ENCODE measurements at regions not wholly inside any gene's neighbourhood (a gene's known extent, or its start where the extent isn't known, plus 50 kb on each side); places are given as distances from the start of the nearest gene placed in this dataset.
A peak's percentile ranks its signal among the peaks of the same experiment; 100 is the strongest.
"Not testable (repeated sequence)": the region's sequence is repeated elsewhere in the genome, so short reads cannot be mapped to it uniquely, and the experiment has no call there.

- no peak for DNase-seq
These were observed 255.5 kb downstream of the SYT10 start for GRCh38 chr12:33184161-33184560.

GRCh38 chr12:33182485-33182884 lies 257.1 kb downstream of the SYT10 start:
- no peak for DNase-seq

- DNase-seq, result no peak
These were observed 258.7 kb downstream of the SYT10 start for GRCh38 chr12:33180918-33181317.

GRCh38 chr12:33166260-33166659 lies 269.7 kb upstream of the PKP2 start:
- not testable (repeated sequence) for DNase-seq

- peak; percentile 14 for DNase-seq
These were observed 259.5 kb upstream of the PKP2 start for GRCh38 chr12:33156042-33156441.

GRCh38 chr12:33147292-33147691 lies 250.7 kb upstream of the PKP2 start:
- not testable (repeated sequence) for DNase-seq

GRCh38 chr12:33129500-33129899 lies 232.9 kb upstream of the PKP2 start:
- no peak for DNase-seq

GRCh38 chr12:33125755-33126154 lies 229.2 kb upstream of the PKP2 start:
- no peak for DNase-seq

GRCh38 chr12:33116284-33116683 lies 219.7 kb upstream of the PKP2 start:
- no peak for DNase-seq

- DNase-seq, result no peak
These were observed 219.1 kb upstream of the PKP2 start for GRCh38 chr12:33115716-33116115.

- DNase-seq, result no peak
These were observed 215.3 kb upstream of the PKP2 start for GRCh38 chr12:33111850-33112249.

- DNase-seq, result not testable (repeated sequence)
These were observed 211.2 kb upstream of the PKP2 start for GRCh38 chr12:33107827-33108226.

- DNase-seq, result no peak
These were observed 197.0 kb upstream of the PKP2 start for GRCh38 chr12:33093534-33093933.

- not testable (repeated sequence) for DNase-seq
These were observed 191.3 kb upstream of the PKP2 start for GRCh38 chr12:33087876-33088275.

GRCh38 chr12:33076401-33076800 lies 179.8 kb upstream of the PKP2 start:
- not testable (repeated sequence) for DNase-seq

- DNase-seq, result not testable (repeated sequence)
These were observed 178.7 kb upstream of the PKP2 start for GRCh38 chr12:33075130-33075766.

- no peak for DNase-seq
These were observed 165.3 kb upstream of the PKP2 start for GRCh38 chr12:33061844-33062243.

GRCh38 chr12:33054371-33054770 lies 157.8 kb upstream of the PKP2 start:
- DNase-seq, result no peak

- no peak for DNase-seq
These were observed 155.8 kb upstream of the PKP2 start for GRCh38 chr12:33052141-33053051.

GRCh38 chr12:33047666-33048065 lies 151.1 kb upstream of the PKP2 start:
- DNase-seq, result no peak

GRCh38 chr12:33044447-33044846 lies 147.9 kb upstream of the PKP2 start:
- DNase-seq, result no peak

GRCh38 chr12:33041562-33041961 lies 145.0 kb upstream of the PKP2 start:
- no peak for DNase-seq

GRCh38 chr12:33033999-33034398 lies 137.4 kb upstream of the PKP2 start:
- not testable (repeated sequence) for DNase-seq

- no peak for DNase-seq
These were observed 130.2 kb upstream of the PKP2 start for GRCh38 chr12:33026791-33027190.

Measured in DMS153 (cell line).